SK-N-SH (cell line): ENCODE measurements at regions not wholly inside any gene's neighbourhood (a gene's known extent, or its start where the extent isn't known, plus 50 kb on each side); places are given as distances from the start of the nearest gene placed in this dataset.

Experiments
- CTCF ChIP-seq: fragments of 200-600 bp; sonication (generic); IDR thresholded peaks from 2 replicates; pipeline ENCODE4 v1.6.1; 2017; ENCODE audit warnings: antibody characterized with exemption, mild to moderate bottlenecking, moderate library complexity
- FOSL2 ChIP-seq: IDR thresholded peaks from 2 replicates; pipeline ENCODE4 v1.4.0; 2012; ENCODE audit warnings: low read depth, mild to moderate bottlenecking, moderate library complexity, borderline replicate concordance
- GATA2 ChIP-seq: sonication (generic); formaldehyde crosslinking; IDR thresholded peaks from 2 replicates; pipeline ENCODE4 v1.5.0; 2020; ENCODE audit warnings: mild to moderate bottlenecking, missing genetic modification reagents
- JUND ChIP-seq: IDR thresholded peaks from 2 replicates; pipeline ENCODE4 v1.4.0; 2012
- MAX ChIP-seq: IDR thresholded peaks from 2 replicates; pipeline ENCODE4 v1.4.0; 2012; ENCODE audit warnings: low read depth
- NFIC ChIP-seq: IDR thresholded peaks from 2 replicates; pipeline ENCODE4 v1.4.0; 2012; ENCODE audit warnings: borderline replicate concordance
- NRF1 ChIP-seq: IDR thresholded peaks from 2 replicates; pipeline ENCODE4 v1.6.1; 2012; ENCODE audit warnings: low read depth, mild to moderate bottlenecking, low read length
- POLR2AphosphoS5 ChIP-seq: IDR thresholded peaks from 2 replicates; pipeline ENCODE4 v1.6.1; 2012; ENCODE audit warnings: low read depth, low read length
- RCOR1 ChIP-seq: fragments of 150-350 bp; IDR thresholded peaks from 2 replicates; pipeline ENCODE4 v1.6.1; 2017; ENCODE audit warnings: antibody characterized with exemption, low read length
- RFX5 ChIP-seq: IDR thresholded peaks from 2 replicates; pipeline ENCODE4 v1.6.1; 2012; ENCODE audit warnings: mild to moderate bottlenecking, improper control_type of control experiment, low read length
- YY1 ChIP-seq: IDR thresholded peaks from 2 replicates; pipeline ENCODE4 v1.4.0; 2012; ENCODE audit warnings: low read depth, mild to moderate bottlenecking
- TF ChIP-seq, protein P1 (sequence below): fragments of 150-350 bp; IDR thresholded peaks from 2 replicates; pipeline ENCODE4 v1.6.1; 2017; ENCODE audit warnings: antibody characterized with exemption, low read length, low read depth, borderline replicate concordance
- TF ChIP-seq, protein P2 (sequence below): IDR thresholded peaks from 2 replicates; pipeline ENCODE4 v1.4.0; 2012; ENCODE audit warnings: low read depth, borderline replicate concordance

DNA sequence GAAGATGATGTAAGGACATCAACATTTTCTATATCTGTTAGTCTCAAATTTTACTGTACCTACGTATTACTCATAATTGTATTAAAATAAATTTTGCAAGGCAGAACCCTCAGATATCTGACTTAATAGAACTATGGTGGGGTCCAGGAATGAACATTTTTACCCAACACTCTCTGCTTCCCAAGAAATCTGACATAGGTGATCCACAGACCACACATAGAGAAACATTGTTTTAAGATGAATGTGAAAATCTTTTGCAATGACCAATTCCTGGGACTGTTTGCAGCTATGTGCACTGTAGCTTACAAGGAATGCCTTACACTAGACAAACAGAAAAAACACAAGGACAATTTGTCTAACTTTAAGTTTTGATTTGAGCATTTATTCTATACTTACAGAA lies 645.6 kb upstream of the ADGRL2 start:
- TF ChIP-seq NRF1: no peak
- TF ChIP-seq CTCF: no peak
- TF ChIP-seq, protein P1, sequence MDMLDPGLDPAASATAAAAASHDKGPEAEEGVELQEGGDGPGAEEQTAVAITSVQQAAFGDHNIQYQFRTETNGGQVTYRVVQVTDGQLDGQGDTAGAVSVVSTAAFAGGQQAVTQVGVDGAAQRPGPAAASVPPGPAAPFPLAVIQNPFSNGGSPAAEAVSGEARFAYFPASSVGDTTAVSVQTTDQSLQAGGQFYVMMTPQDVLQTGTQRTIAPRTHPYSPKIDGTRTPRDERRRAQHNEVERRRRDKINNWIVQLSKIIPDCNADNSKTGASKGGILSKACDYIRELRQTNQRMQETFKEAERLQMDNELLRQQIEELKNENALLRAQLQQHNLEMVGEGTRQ: no peak
- no peak for TF ChIP-seq YY1
- no peak for TF ChIP-seq POLR2AphosphoS5
- peak; percentile 71 for TF ChIP-seq JUND
- peak; percentile 19; the same call in 1 of the 2 replicates for TF ChIP-seq NFIC
- no peak for TF ChIP-seq MAX
- TF ChIP-seq GATA2 (CRISPR knock-in tag): no peak
- peak; percentile 68 for TF ChIP-seq FOSL2
- TF ChIP-seq RCOR1: no peak
- TF ChIP-seq, protein P2, sequence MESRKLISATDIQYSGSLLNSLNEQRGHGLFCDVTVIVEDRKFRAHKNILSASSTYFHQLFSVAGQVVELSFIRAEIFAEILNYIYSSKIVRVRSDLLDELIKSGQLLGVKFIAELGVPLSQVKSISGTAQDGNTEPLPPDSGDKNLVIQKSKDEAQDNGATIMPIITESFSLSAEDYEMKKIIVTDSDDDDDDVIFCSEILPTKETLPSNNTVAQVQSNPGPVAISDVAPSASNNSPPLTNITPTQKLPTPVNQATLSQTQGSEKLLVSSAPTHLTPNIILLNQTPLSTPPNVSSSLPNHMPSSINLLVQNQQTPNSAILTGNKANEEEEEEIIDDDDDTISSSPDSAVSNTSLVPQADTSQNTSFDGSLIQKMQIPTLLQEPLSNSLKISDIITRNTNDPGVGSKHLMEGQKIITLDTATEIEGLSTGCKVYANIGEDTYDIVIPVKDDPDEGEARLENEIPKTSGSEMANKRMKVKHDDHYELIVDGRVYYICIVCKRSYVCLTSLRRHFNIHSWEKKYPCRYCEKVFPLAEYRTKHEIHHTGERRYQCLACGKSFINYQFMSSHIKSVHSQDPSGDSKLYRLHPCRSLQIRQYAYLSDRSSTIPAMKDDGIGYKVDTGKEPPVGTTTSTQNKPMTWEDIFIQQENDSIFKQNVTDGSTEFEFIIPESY: no peak
- no peak for TF ChIP-seq RFX5
